Fibroblast of skin of right biceps (primary cell): ENCODE measurements at regions not wholly inside any gene's neighbourhood (a gene's known extent, or its start where the extent isn't known, plus 50 kb on each side); places are given as distances from the start of the nearest gene placed in this dataset.
"Not testable (repeated sequence)": the region's sequence is repeated elsewhere in the genome, so short reads cannot be mapped to it uniquely, and the experiment has no call there.

Experiments
- DNase-seq: peaks from one replicate; pipeline ENCODE4 v3.0.0-alpha.2; 2013

DNA sequence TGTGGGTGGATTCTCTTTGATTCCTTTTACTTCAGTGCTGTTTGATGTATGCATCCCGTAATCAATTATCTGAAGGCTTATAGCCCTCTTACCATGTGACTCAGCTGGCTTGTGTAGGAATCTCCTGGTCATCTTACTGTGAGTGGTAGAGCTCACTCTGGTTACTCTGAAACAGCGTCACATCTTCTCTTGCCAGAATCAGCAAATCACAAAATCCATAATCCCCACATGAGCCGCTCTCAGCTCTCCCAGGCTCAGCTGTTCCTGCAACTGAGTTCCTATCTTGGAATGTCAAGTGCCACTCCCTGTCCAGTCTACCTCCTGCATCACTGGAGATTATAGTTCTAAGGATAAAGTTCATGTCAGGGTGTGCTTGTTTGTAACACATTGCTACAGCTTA is 278.0 kb downstream of the FBXO8 start:
- no peak for DNase-seq

GRCh38 chr4:173998471-173999144 is 284.9 kb downstream of the FBXO8 start:
- DNase-seq: no peak

DNA sequence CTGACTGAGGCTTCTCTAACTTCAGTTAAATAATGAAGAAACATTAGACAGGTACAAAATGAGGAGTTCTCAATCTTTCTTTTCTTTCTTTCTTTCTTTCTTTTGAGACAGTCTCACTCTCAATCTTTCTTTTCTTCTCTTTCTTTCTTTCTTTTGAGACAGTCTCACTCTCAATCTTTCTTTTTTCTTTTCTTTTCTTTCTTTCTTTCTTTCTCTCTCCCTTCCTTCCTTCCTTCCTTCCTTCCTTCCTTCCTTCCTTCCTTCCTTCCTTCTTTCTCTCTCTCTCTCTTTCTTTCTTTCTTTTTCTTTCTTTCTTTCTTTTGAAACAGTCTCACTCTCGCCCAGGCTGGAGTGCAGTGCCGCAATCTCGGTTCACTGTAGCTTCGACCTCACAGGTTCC is 287.7 kb downstream of the FBXO8 start:
- not testable (repeated sequence) for DNase-seq

GRCh38 chr4:173991814-173992213 is 291.7 kb downstream of the FBXO8 start:
- DNase-seq: no peak

DNA sequence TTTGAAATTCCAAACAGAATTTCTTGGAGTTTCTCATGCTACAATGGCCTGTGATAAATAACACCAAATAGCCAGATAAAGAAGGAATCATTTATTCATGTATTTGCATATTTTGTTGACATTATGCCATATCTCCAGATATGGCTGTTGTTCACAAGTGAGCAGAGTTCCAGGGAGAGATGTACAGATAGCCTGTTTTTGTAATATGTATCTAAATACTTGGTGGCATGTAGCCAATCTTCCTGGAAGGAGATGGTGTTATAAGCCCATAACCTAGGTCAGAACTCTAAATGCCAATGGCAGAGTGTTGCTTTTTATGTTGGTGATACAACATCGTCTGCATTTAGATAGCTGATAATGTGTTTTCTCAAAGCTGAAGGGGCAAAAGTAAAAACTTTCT is 292.2 kb downstream of the FBXO8 start:
- no peak for DNase-seq

DNA sequence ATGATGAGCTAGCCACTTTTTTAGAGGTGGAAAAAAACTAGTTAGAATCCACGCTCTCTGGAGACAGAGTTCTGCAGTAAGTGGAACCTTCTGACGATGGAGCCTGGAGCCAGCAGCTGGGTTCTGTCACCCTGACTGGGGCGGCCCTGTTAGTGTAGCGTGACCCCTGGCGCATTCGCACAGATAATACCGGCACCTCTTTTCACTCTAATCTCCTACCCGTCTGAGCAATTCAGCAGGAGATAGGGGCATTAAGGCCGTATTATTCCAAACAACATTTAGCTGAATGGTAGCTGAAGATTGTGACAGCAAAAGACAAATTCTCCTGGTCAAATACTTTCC is 292.6 kb downstream of the FBXO8 start:
- DNase-seq: no peak

GRCh38 chr4:173990126-173990868 is 293.2 kb downstream of the FBXO8 start:
- peak; percentile 26 for DNase-seq

DNA sequence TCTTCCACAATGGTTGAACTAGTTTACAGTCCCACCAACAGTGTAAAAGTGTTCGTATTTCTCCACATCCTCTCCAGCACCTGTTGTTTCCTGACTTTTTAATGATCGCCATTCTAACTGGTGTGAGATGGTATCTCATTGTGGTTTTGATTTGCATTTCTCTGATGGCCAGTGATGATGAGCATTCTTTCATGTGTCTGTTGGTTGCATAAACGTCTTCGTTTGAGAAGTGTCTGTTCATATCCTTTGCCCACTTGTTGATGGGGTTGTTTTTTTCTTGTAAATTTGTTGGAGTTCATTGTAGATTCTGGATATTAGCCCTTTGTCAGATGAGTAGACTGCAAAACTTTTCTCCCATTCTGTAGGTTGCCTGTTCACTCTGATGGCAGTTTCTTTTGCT is 319.9 kb downstream of the FBXO8 start:
- DNase-seq: not testable (repeated sequence)

DNA sequence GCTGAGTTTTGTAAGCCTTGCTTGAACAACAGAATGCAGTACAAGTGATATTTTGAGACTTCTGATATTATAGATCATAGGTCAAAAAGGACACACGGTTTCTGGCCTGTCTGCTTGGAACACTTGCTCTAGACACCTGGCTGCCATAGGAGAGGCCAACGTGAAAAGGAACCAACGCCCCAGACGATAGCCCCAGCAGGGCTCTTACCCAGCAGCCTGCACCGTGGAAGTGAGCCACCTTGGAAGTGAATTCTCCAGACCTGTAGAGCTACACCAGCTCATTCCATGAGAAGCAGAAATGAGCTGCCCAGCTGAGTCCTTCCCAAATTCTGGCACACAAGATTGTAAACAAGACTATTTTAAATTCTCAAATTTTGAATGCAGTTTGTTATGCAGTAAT is 323.1 kb downstream of the FBXO8 start:
- no peak for DNase-seq

GRCh38 chr4:173958445-173958844 is 325.0 kb downstream of the FBXO8 start:
- DNase-seq: peak; percentile 52

DNA sequence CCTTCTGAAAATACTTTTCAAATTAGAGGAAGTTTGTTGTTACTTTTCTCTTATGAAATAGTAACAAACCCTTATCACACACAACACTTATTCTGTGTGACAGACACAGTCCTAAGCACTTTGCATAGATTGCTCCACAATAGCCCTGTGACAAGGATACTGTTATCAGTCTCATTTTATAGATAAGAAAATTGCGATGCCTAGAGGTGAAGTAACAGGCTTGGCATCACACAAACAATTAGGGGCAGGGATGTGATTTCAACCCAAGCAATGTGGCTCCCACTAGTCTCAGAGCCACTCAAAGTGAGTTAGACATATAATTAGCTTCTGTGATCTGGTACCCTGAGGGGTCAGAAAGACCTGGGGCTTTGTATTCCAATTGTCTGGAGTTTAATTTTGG is 339.9 kb downstream of the FBXO8 start:
- no peak for DNase-seq

GRCh38 chr4:173940146-173940545 is 343.3 kb downstream of the FBXO8 start:
- DNase-seq: no peak

DNA sequence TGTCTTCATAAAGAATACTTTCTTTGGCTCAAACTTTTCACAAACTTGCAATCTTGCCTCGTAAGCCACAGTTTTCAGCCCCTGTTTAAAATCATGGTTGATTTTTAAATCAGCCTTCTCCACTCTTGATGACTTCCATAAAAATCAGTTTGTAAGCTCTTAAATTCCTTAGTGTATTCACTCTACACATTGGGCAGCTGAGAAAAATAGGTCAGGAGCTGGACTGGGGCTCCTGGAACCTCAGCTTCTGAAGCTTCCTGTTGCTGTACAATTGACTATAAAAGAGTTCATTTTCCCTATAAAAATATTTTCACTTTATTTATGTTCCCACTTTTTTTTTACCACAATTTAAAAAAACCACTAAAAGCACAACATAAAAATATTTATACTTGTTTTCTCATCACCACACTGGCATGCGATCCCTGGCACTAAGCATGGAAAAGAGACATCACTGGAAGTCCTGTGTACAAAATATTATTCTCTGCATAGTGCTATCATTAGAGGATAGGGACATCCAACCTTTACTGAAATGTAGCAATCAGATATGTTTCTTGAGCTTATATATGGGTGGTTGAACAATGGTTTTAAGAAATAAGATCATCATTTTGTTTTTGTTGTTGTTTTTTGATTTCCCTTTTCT is 345.7 kb downstream of the FBXO8 start:
- DNase-seq: no peak

DNA sequence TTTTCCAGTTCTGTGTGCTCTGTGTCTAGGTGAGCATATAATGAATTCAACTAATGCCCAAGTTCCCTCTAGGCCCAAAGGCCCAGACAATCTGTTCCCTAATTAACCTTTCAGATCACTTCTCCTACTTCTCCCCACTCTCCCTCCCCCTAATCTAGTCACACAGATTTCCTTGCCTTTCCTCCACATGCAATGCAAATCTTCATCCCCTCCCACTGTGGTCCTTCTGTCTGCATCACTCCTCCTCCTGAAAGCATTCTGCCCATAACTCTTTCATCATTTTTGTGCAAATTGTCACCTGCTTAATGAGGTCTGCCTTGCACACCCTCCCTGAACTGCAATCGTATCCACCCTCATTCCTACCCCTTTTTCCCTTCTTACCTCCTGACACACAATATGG is 346.6 kb downstream of the FBXO8 start:
- DNase-seq: no peak

DNA sequence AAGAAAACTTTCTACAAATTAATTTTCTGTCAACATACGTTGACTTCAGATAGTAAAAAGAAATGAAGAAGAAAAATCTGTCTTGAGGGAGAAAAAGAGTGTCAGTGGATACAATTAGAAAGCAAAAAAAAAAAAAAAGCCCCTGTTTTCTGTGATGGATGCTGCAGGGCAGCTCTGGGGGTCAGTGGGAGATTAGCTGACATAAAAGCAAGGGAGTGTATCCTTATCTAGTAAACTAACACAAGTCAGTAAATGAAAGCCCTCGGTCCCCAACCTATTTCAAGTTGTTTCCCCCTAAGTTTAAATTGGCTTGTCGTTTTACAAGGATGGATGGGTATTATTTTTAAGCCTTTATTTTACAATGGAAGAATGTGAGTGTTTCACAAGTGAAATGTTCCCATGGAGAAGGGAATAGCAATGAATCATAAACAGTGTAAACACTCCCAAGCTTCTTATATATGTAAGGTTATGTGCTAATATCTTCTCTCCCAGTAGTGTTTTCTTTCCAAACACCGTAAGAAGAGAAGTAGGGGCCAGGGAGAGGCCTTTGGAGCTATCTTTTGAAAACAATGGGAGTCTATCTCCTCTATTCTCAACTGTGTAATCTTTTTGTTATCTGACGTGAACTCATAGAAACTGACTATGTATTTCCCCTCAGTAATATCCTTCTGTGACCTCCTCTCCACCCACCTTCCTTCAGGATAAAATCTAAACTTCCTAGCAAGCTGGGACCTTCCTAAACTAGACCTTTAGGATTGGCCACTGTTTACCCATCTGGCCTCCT is 347.7 kb downstream of the FBXO8 start:
- peak; percentile 7 for DNase-seq

DNA sequence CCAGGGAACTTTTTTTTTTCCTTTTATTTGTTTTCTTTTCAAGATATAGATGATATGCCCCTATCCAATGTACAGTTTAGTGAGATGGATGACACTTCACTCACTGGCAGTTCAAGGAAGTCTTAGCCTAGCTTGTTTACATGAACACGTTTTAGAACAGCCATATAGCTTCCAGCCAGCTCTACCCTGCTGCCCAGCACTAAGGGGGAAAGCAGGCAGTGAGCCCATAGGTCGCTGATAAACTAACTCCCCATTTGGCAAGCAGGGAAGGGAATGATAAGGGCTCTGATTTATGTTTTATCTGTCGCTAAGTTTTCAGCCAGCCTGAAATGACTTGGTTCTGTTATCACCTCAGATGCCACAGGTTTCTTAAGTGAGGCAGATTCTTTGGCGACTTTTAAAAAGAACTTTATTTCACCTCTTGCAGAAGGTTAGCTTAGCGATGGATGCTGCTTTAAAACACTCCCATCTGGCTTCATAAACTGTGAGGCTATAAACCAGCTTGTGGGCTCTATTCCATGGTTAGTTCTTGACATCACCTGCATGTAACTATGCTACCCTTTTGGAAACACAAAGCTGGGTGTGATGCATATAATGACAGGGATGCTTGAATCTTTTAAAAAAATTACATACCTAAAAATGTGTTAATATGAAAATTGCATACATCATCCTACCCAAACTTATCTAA is 348.4 kb downstream of the FBXO8 start:
- DNase-seq: no peak

DNA sequence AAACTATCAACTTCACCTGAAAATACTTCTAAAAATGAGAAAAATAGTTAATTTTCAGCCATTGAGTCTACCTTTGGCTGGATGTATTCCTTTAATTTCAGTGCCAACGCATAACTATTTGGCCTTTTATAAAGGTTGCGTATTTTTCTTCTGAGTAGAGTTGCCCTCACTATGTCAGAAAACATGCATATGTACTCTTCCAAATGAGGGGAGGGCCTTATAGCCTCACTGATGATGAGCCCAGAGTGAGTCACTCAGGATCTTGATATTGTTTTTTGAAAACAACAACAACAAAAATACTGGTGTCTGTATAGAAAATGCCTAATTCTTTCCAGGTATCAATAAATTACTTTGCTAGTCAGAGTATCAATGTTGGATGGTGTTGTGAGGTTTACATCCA is 349.3 kb downstream of the FBXO8 start:
- DNase-seq: no peak

DNA sequence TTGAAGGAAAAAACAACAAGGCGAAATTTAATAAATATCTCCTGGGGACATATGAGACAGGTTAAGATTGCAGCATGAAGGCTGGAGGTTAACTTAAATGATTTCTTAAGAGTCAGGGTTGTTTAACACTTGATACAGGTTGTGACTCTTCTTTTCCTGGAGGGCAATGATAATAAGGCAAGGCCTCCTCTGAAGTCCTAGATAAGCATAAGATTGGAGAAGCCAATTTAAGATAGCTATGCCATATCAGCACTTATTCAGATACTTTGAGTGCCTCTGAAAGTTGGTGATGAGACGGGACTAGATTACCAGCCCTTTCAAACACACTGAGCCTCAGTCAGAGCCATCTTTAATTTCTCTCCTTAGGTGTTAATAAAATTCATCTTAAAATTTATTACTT is 350.8 kb downstream of the FBXO8 start:
- DNase-seq: no peak

GRCh38 chr4:173930329-173930967 is 353.0 kb downstream of the FBXO8 start:
- no peak for DNase-seq

- no peak for DNase-seq
These were observed 353.5 kb downstream of the FBXO8 start for GRCh38 chr4:173929921-173930320.

DNA sequence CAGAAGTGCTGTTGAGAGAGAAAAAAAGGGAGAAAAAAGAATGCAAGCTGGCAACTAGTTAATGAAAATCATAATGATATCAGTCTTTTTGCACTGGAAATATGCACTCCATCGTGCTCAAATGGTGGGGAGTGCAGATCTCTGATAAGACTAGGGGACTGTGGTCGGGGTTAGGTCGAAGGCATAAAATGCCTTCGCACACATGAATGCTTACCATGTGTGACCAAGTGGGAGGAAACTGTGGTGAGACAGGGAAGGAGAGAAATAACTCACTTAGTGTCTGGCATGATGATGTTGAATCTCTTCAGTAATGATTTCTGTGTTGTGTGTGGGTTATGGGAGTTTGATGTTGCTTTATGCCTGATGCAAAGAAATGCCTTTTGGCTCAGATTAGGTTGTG is 358.9 kb downstream of the FBXO8 start:
- DNase-seq: peak; percentile 3

DNA sequence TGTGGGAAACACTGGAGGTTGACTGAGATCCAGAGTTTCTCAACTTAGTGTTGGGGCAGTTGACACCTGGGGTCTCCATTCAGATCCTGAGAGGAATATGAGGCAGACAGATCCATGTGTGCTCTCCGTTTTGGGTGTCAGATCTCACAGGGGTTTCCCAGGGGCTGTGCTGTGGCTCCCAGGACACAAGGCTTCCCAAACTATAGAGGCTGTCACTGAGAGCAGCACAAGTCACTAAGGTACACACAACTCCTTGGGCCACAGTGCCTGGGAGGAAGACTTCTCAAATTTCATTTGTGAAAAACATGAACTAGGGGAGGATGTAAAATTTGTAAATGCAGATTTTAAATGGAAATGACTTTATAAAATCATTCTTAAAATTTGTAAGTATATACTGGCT is 363.6 kb downstream of the FBXO8 start:
- DNase-seq: no peak
